K562 (cell line): ENCODE measurements at regions not wholly inside any gene's neighbourhood (a gene's known extent, or its start where the extent isn't known, plus 50 kb on each side); places are given as distances from the start of the nearest gene placed in this dataset.

Source experiments
- ATAC-seq: fragments of 200-7000 bp; cut with Tn5 transposase; 3 replicates; pipeline ENCODE4 v1.9.1; 2020; ENCODE audit warnings: moderate library complexity
- BruUV-seq: library from RNA; stranded (reverse); fragments of 400-500 nt; replicated peaks from 2 replicates; lab custom pipeline; 2021; lab: Mats Ljungman, UMichigan
- CTCF ChIA-PET: fragments of 300-600 bp; formaldehyde crosslinking; extraction: SDS; loops from one replicate; lab custom pipeline; 2021; ENCODE audit warnings: low intra/inter-chr PET ratio; lab: Yijun Ruan, JAX
- POLR2A ChIA-PET: fragments of 300-600, 350-650 bp; sonication (Branson Sonifier 250); formaldehyde crosslinking; extraction: SDS; loops from one replicate; lab custom pipeline; 2021; ENCODE audit warnings: antibody characterized with exemption, inconsistent platforms; lab: Yijun Ruan, JAX
- DNase-seq, 4 experiments: peaks; one replicate each; pipeline versions ENCODE4 v3.0.0 to v3.0.0-alpha.2; 2011 to 2018; ENCODE audit warnings: low spot score in 3 of 4, mixed read lengths in 3 of 4; ENCODE audit errors: extremely low read depth in 1 of 4
- FAIRE-seq: peaks from 2 replicates; lab custom pipeline; 2011; peaks lifted over from hg19 to GRCh38; lab: Jason Lieb, UNC
- H2AFZ ChIP-seq: 2 replicates; pipeline ENCODE4 v1.6.0; 2011; ENCODE audit warnings: low read depth, low read length, control low read depth, inconsistent platforms
- H3K27ac ChIP-seq: fragments of 200-600 bp; 3 replicates; pipeline ENCODE4 v1.8.0; 2011; ENCODE audit warnings: low read depth, mild to moderate bottlenecking, control low read depth, inconsistent platforms, low read length, moderate library complexity, mixed read lengths; ENCODE audit errors: extremely low read depth
- H3K27me3 ChIP-seq, 2 experiments: fragments of 300-600 bp in 1 of 2; 2 replicates in 1 of 2; 3 replicates in 1 of 2; pipeline versions ENCODE4 v1.6.0 to v1.8.0; 2011; ENCODE audit warnings: inconsistent platforms in 2 of 2, low read length in 2 of 2, mild to moderate bottlenecking in 1 of 2, mixed read lengths in 1 of 2, moderate library complexity in 1 of 2; ENCODE audit not compliant: control insufficient read depth in 2 of 2, insufficient read depth in 2 of 2
- H3K36me3 ChIP-seq: fragments of 300-600 bp; 3 replicates; pipeline ENCODE4 v1.8.0; 2011; ENCODE audit warnings: mild to moderate bottlenecking, low read length, inconsistent platforms; ENCODE audit not compliant: control insufficient read depth, insufficient read depth
- H3K4me1 ChIP-seq, 2 experiments: fragments of 200-600 bp in 1 of 2; replicated peaks in 1 of 2; 2 replicates in 1 of 2; 3 replicates in 1 of 2; pipeline versions ENCODE4 v1.5.1 to v1.8.0; 2011; ENCODE audit warnings: inconsistent platforms in 2 of 2, low read length in 2 of 2, mild to moderate bottlenecking in 1 of 2, mixed read lengths in 1 of 2, moderate library complexity in 1 of 2; ENCODE audit not compliant: control insufficient read depth in 2 of 2, insufficient read depth in 2 of 2
- H3K4me2 ChIP-seq: 2 replicates; pipeline ENCODE4 v1.6.1; 2011; ENCODE audit warnings: low read length, control low read depth, inconsistent platforms, mixed read lengths; ENCODE audit not compliant: insufficient read depth
- H3K4me3 ChIP-seq: fragments of 200-600 bp; sonication (generic), shearing (Covaris generic); 2 replicates; pipeline ENCODE4 v1.5.1; 2016; ENCODE audit warnings: control low read depth, inconsistent platforms
- H3K79me2 ChIP-seq: fragments of 200-600 bp; 3 replicates; pipeline ENCODE4 v1.8.0; 2011; ENCODE audit warnings: low read length, inconsistent platforms; ENCODE audit not compliant: control insufficient read depth, insufficient read depth
- H3K9ac ChIP-seq, 2 experiments: 2 replicates each; pipeline versions ENCODE4 v1.6.0 to v1.6.1; 2011; ENCODE audit warnings: low read depth in 2 of 2, low read length in 2 of 2, control low read depth in 1 of 2, inconsistent platforms in 1 of 2, mild to moderate bottlenecking in 1 of 2, mixed read lengths in 1 of 2; ENCODE audit not compliant: insufficient read depth in 1 of 2
- H3K9me1 ChIP-seq: one replicate; pipeline ENCODE4 v1.6.0; 2011; ENCODE audit warnings: inconsistent platforms, mild to moderate bottlenecking, low read length, moderate library complexity; ENCODE audit not compliant: control insufficient read depth, insufficient read depth
- H3K9me3 ChIP-seq: replicated peaks from 2 replicates; pipeline ENCODE4 v1.5.1; 2011; ENCODE audit warnings: low read depth, low read length, inconsistent platforms; ENCODE audit not compliant: control insufficient read depth, insufficient read depth
- H4K20me1 ChIP-seq: replicated peaks from 2 replicates; pipeline ENCODE4 v1.6.1; 2011; ENCODE audit warnings: low read length, inconsistent platforms, mixed read lengths; ENCODE audit not compliant: control insufficient read depth, insufficient read depth
- AFF4 ChIP-seq: sonication (generic); formaldehyde crosslinking; IDR thresholded peaks from 2 replicates; pipeline ENCODE4 v1.8.0; 2023; ENCODE audit warnings: mild to moderate bottlenecking, missing genetic modification reagents
- ARHGAP35 ChIP-seq: fragments of 450-650 bp; IDR thresholded peaks from 2 replicates; pipeline ENCODE4 v1.6.1; 2018; ENCODE audit not compliant: partially characterized antibody
- BRD4 ChIP-seq: fragments of 200-600 bp; sonication (generic); IDR thresholded peaks from 2 replicates; pipeline ENCODE4 v1.6.1; 2017; ENCODE audit warnings: inconsistent platforms
- CBX2 ChIP-seq: fragments of 200-600 bp; sonication (generic); IDR thresholded peaks from one replicate; pipeline ENCODE4 v1.6.1; 2012; ENCODE audit warnings: mild to moderate bottlenecking, low read length, inconsistent platforms; ENCODE audit not compliant: insufficient read depth, poor library complexity, severe bottlenecking
- CHD1 ChIP-seq: fragments of 200-600 bp; sonication (generic); IDR thresholded peaks from one replicate; pipeline ENCODE4 v1.6.1; 2012; ENCODE audit warnings: mild to moderate bottlenecking, moderate library complexity, low read length, inconsistent platforms
- CXXC5 ChIP-seq: fragments of 250-450 bp; sonication (Bioruptor Pico); IDR thresholded peaks from 2 replicates; pipeline ENCODE4 v1.8.0; 2022; ENCODE audit warnings: inconsistent platforms, mild to moderate bottlenecking, moderate library complexity
- DIDO1 ChIP-seq: fragments of 450-650 bp; IDR thresholded peaks from 2 replicates; pipeline ENCODE4 v1.6.1; 2016; ENCODE audit warnings: low read depth, missing biosample characterization, missing genetic modification characterization
- ETS2 ChIP-seq: IDR thresholded peaks from 2 replicates; pipeline ENCODE4 v1.6.1; 2016; ENCODE audit warnings: borderline replicate concordance, missing genetic modification characterization, mild to moderate bottlenecking, moderate library complexity, missing compliant biosample characterization; ENCODE audit not compliant: poor library complexity, severe bottlenecking
- JUND ChIP-seq, 2 experiments: IDR thresholded peaks; 2 replicates in 1 of 2; 3 replicates in 1 of 2; pipeline ENCODE4 v1.6.1; 2011; ENCODE audit warnings: borderline replicate concordance in 2 of 2, low read depth in 2 of 2, low read length in 2 of 2, improper control_type of control experiment in 1 of 2, missing biosample characterization in 1 of 2, missing genetic modification characterization in 1 of 2, missing genetic modification reagents in 1 of 2
- LCOR ChIP-seq: sonication (generic); formaldehyde crosslinking; IDR thresholded peaks from 2 replicates; pipeline ENCODE4 v1.8.0; 2022; ENCODE audit warnings: mild to moderate bottlenecking, missing genetic modification reagents
- MAX ChIP-seq: sonication (generic); formaldehyde crosslinking; IDR thresholded peaks from 2 replicates; pipeline ENCODE4 v1.9.0; 2022; ENCODE audit warnings: mild to moderate bottlenecking, missing genetic modification reagents
- NBN ChIP-seq: fragments of 450-650 bp; IDR thresholded peaks from 2 replicates; pipeline ENCODE4 v1.6.1; 2016; ENCODE audit warnings: low read depth, mild to moderate bottlenecking
- PCBP2 ChIP-seq: fragments of 200-400 bp; formaldehyde crosslinking; IDR thresholded peaks from 2 replicates; pipeline ENCODE4 v1.6.1; 2018; ENCODE audit warnings: low read length, low read depth, mild to moderate bottlenecking, moderate library complexity; ENCODE audit not compliant: poor library complexity, severe bottlenecking
- RHOXF2B ChIP-seq: fragments of 250-450 bp; sonication (Bioruptor Pico); conservative IDR thresholded peaks from 2 replicates; pipeline ENCODE4 v1.5.1; 2021
- SREBF2 ChIP-seq: sonication (generic); formaldehyde crosslinking; IDR thresholded peaks from 2 replicates; pipeline ENCODE4 v1.4.0; 2020; ENCODE audit warnings: mild to moderate bottlenecking, missing genetic modification reagents
- STAT5A ChIP-seq: IDR thresholded peaks from 2 replicates; pipeline ENCODE4 v1.6.1; 2012; ENCODE audit warnings: low read length, inconsistent platforms, borderline replicate concordance
- ZNF239 ChIP-seq: fragments of 250-450 bp; sonication (Bioruptor Pico); IDR thresholded peaks from 2 replicates; pipeline ENCODE4 v1.4.0; 2020; ENCODE audit warnings: mild to moderate bottlenecking
- ZNF512 ChIP-seq: IDR thresholded peaks from 2 replicates; pipeline ENCODE4 v1.6.1; 2016; ENCODE audit warnings: missing genetic modification characterization, missing compliant biosample characterization
- ZNF584 ChIP-seq: fragments of 200-800 bp; sonication (Bioruptor generic); IDR thresholded peaks from 2 replicates; pipeline ENCODE4 v1.6.1; 2016; ENCODE audit warnings: low read depth, mild to moderate bottlenecking, missing genetic modification characterization, missing compliant biosample characterization
- WGBS: fragments of 100-300 bp; shearing (Covaris generic); methylation state at CpG from one replicate; pipeline ENCODE4 v1.1.6; 2016; ENCODE audit warnings: low coverage, mixed read lengths; ENCODE audit not compliant: insufficient coverage; ENCODE audit errors: missing lambda C conversion rate; 5-methylcytosine and 5-hydroxymethylcytosine counted together
- in situ Hi-C: fragments of 300-500 bp; cut with MboI; formaldehyde crosslinking; loops from 4 replicates; pipeline ENCODE4 v1.15.0; 2018; ENCODE audit warnings: inconsistent platforms, mixed read lengths
- intact Hi-C: fragments of 100-400 bp; cut with micrococcal nuclease; formaldehyde crosslinking; loops from 2 replicates; pipeline ENCODE4 v1.14.2; 2022

- POLR2A ChIA-PET: interaction anchor here (1.3 kb wide), 1 partner anchor 9 kb away, joined by 3 read pairs; no protein-coding TSS in a partner anchor
- H2AFZ ChIP-seq: no peak overlapping the region
- no TSS peak for BruUV-seq
- DNase-seq (no peak), ATAC-seq (no peak), FAIRE-seq (no peak)
- no peaks in the 10 kb centered on the region for H4K20me1 ChIP-seq
- no peak overlapping the region for H3K27ac ChIP-seq
- intact Hi-C loops: loop anchor here (10.0 kb wide), 1 partner anchor 122 kb away; no protein-coding TSS in a partner anchor
- H3K9ac ChIP-seq: no peak overlapping the region
- TF ChIP-seq ZNF512 (tag): no peak
- TF ChIP-seq SREBF2 (CRISPR knock-in tag): no peak
- no peak for TF ChIP-seq JUND (IDR thresholded peaks at IDR 0.05; ENCODE audit: borderline replicate concordance, low read depth, low read length)
- no peak for TF ChIP-seq JUND (tag; IDR thresholded peaks at IDR 0.05; ENCODE audit: borderline replicate concordance, low read depth, low read length)
- no peak for TF ChIP-seq NBN
- TF ChIP-seq DIDO1 (tag): no peak
- TF ChIP-seq CBX2: no peak
- no peak for TF ChIP-seq ZNF584 (CRISPR knock-in tag)
- no peak for TF ChIP-seq RHOXF2B (CRISPR knock-in tag)
- no peak for TF ChIP-seq LCOR (CRISPR knock-in tag)
- TF ChIP-seq CHD1: no peak
- no peak for TF ChIP-seq MAX (CRISPR knock-in tag)
- TF ChIP-seq ETS2 (tag): no peak
- TF ChIP-seq ARHGAP35: no peak
- TF ChIP-seq ZNF239 (CRISPR knock-in tag): no peak
- no peak for TF ChIP-seq BRD4
- TF ChIP-seq CXXC5 (CRISPR knock-in tag): no peak
- TF ChIP-seq PCBP2: no peak
- no peak for TF ChIP-seq STAT5A
- TF ChIP-seq AFF4: no peak
- H3K79me2 ChIP-seq: no peaks in the 10 kb centered on the region
- in situ Hi-C loops: no loop called here
- H3K9me3 ChIP-seq: no peaks in the 10 kb centered on the region
- WGBS: 0% methylated on average over 2 of the region's 2 CpGs
- H3K4me2 ChIP-seq: no peak overlapping the region
- no peak overlapping the region for H3K4me3 ChIP-seq
- H3K27me3 ChIP-seq: peaks cover 0 to 22% of the 10 kb centered on the region in 2 experiments; a peak in 3 of 5 replicates
- CTCF ChIA-PET: no interaction called here
- H3K36me3 ChIP-seq: no peaks in the 10 kb centered on the region
- H3K4me1 ChIP-seq: no peaks in the 10 kb centered on the region
- H3K9me1 ChIP-seq: no peaks in the 10 kb centered on the region
Observed at GRCh38 chr2:19742872-19743271, 158.9 kb downstream of the TTC32 start.
